Tibial artery (tissue), 4 donors: ENCODE measurements at regions not wholly inside any gene's neighbourhood (a gene's known extent, or its start where the extent isn't known, plus 50 kb on each side); places are given as distances from the start of the nearest gene placed in this dataset.

Experiments
- DNase-seq, 2 donors: peaks; one replicate each; pipeline ENCODE4 v3.0.0-alpha.2; 2019
- H3K27ac ChIP-seq, 2 donors: fragments of 200-600 bp; sonication (generic) in 1 of 2; 1 replicate in 1 of 2; 2 replicates in 1 of 2; pipeline ENCODE4 v1.5.1; 2018 to 2019; ENCODE audit warnings: mild to moderate bottlenecking in 1 of 2
- H3K27me3 ChIP-seq, 2 donors: fragments of 200-600 bp; sonication (generic) in 1 of 2; one replicate each; pipeline versions ENCODE4 v1.5.1 to v1.6.0; 2016 to 2019
- H3K36me3 ChIP-seq, 3 donors: fragments of 200-600 bp; sonication (generic) in 2 of 3; one replicate each; pipeline ENCODE4 v1.5.1; 2016 to 2019; ENCODE audit warnings: mild to moderate bottlenecking in 2 of 3
- H3K4me1 ChIP-seq, 4 donors: fragments of 200-600 bp; sonication (generic) in 2 of 4; 1 replicate in 3 of 4; 2 replicates in 1 of 4; pipeline ENCODE4 v1.5.1; 2016 to 2019
- H3K4me3 ChIP-seq, 2 donors: fragments of 200-600 bp; sonication (generic) in 1 of 2; 1 replicate in 1 of 2; 2 replicates in 1 of 2; pipeline ENCODE4 v1.5.1; 2018 to 2019; ENCODE audit warnings: mild to moderate bottlenecking in 2 of 2
- H3K9me3 ChIP-seq, 3 donors: fragments of 200-600 bp; sonication (generic) in 1 of 3; one replicate each; pipeline ENCODE4 v1.5.1; 2016 to 2019
- CTCF ChIP-seq, 2 experiments: fragments of 200-600 bp in 1 of 2; fragments of 450-650 bp in 1 of 2; IDR thresholded peaks; one replicate each; pipeline ENCODE4 v1.5.1; 2017 to 2019; ENCODE audit warnings: antibody characterized with exemption in 2 of 2, mild to moderate bottlenecking in 1 of 2, moderate library complexity in 1 of 2
- intact Hi-C: fragments of 100-400 bp; cut with DNase I; formaldehyde crosslinking; loops from one replicate; pipeline ENCODE4 v1.15.0; 2023; ENCODE audit warnings: low total_unique reads

GRCh38 chr18:66107546-66107945 lies 356.7 kb downstream of the CDH7 start:
- Histone ChIP-seq H3K36me3 (no peaks in the 10 kb centered on the region), H3K27me3 (no peaks in the 10 kb centered on the region), H3K4me3 (no peak overlapping the region), H3K9me3 (no peaks in the 10 kb centered on the region), H3K27ac (no peak overlapping the region), H3K4me1 (no peaks in the 10 kb centered on the region)
- TF ChIP-seq CTCF (IDR thresholded peaks at IDR 0.05), result no peak
- DNase-seq, result no peak
- intact Hi-C loops, result no loop called here

- no peak for DNase-seq
- H3K4me1 ChIP-seq, result no peaks in the 10 kb centered on the region
- no peaks in the 10 kb centered on the region for H3K27me3 ChIP-seq
- H3K27ac ChIP-seq, result no peak overlapping the region
- no peaks in the 10 kb centered on the region for H3K9me3 ChIP-seq
- no peak overlapping the region for H3K4me3 ChIP-seq
- TF ChIP-seq CTCF (IDR thresholded peaks at IDR 0.05), result no peak
- intact Hi-C loops, result no loop called here
- H3K36me3 ChIP-seq, result no peaks in the 10 kb centered on the region
These were observed 354.2 kb downstream of the CDH7 start for GRCh38 chr18:66105016-66105415.

GRCh38 chr18:66103550-66103949 lies 352.7 kb downstream of the CDH7 start:
- no peak for TF ChIP-seq CTCF (IDR thresholded peaks at IDR 0.05)
- H3K4me3 ChIP-seq, result no peak overlapping the region
- no peaks in the 10 kb centered on the region for H3K36me3 ChIP-seq
- H3K9me3 ChIP-seq, result no peaks in the 10 kb centered on the region
- no peak overlapping the region for H3K27ac ChIP-seq
- no peaks in the 10 kb centered on the region for H3K4me1 ChIP-seq
- no peak for DNase-seq
- no peaks in the 10 kb centered on the region for H3K27me3 ChIP-seq
- intact Hi-C loops, result no loop called here

- no peak overlapping the region for H3K27ac ChIP-seq
- TF ChIP-seq CTCF (IDR thresholded peaks at IDR 0.05), result no peak
- H3K27me3 ChIP-seq, result no peaks in the 10 kb centered on the region
- no peak overlapping the region for H3K4me3 ChIP-seq
- intact Hi-C loops, result no loop called here
- H3K4me1 ChIP-seq, result no peaks in the 10 kb centered on the region
- no peaks in the 10 kb centered on the region for H3K9me3 ChIP-seq
- no peaks in the 10 kb centered on the region for H3K36me3 ChIP-seq
- no peak for DNase-seq
These were observed 332.3 kb downstream of the CDH7 start for GRCh38 chr18:66083078-66083477.

GRCh38 chr18:66078925-66079800 lies 328.4 kb downstream of the CDH7 start:
- intact Hi-C loops, result no loop called here
- Histone ChIP-seq H3K4me3 (no peak overlapping the region), H3K27ac (no peak overlapping the region), H3K4me1 (no peaks in the 10 kb centered on the region), H3K9me3 (no peaks in the 10 kb centered on the region), H3K27me3 (no peaks in the 10 kb centered on the region), H3K36me3 (no peaks in the 10 kb centered on the region)
- no peak for TF ChIP-seq CTCF (IDR thresholded peaks at IDR 0.05)
- no peak for DNase-seq
